IPS-18a (cell line): ENCODE measurements at regions not wholly inside any gene's neighbourhood (a gene's known extent, or its start where the extent isn't known, plus 50 kb on each side); places are given as distances from the start of the nearest gene placed in this dataset.

Experiments
- H3K27ac ChIP-seq: one replicate; pipeline ENCODE4 v1.5.1; 2013; ENCODE audit warnings: low read length
- H3K27me3 ChIP-seq: one replicate; pipeline ENCODE4 v1.6.1; 2013; ENCODE audit warnings: mild to moderate bottlenecking, low read length; ENCODE audit not compliant: control insufficient read depth, insufficient read depth
- H3K36me3 ChIP-seq: one replicate; pipeline ENCODE4 v1.6.1; 2013; ENCODE audit warnings: low read depth, low read length; ENCODE audit not compliant: control insufficient read depth
- H3K4me1 ChIP-seq: one replicate; pipeline ENCODE4 v1.6.1; 2013; ENCODE audit warnings: low read depth, low read length; ENCODE audit not compliant: control insufficient read depth
- H3K4me3 ChIP-seq: one replicate; pipeline ENCODE4 v1.5.1; 2013; ENCODE audit warnings: low read length
- H3K9ac ChIP-seq: one replicate; pipeline ENCODE4 v1.6.1; 2013; ENCODE audit warnings: mild to moderate bottlenecking, low read length, moderate library complexity
- H3K9me3 ChIP-seq: one replicate; pipeline ENCODE4 v1.6.1; 2013; ENCODE audit warnings: low read depth, low read length; ENCODE audit not compliant: control insufficient read depth

GRCh38 chr15:95327661-95328060, 1002.8 kb upstream of the NR2F2 start:
- H3K36me3 ChIP-seq, result no peaks in the 10 kb centered on the region
- H3K4me1 ChIP-seq, result no peaks in the 10 kb centered on the region
- peaks cover 28% of the 10 kb centered on the region for H3K27me3 ChIP-seq
- no peak overlapping the region for H3K9ac ChIP-seq
- H3K9me3 ChIP-seq, result no peaks in the 10 kb centered on the region
- H3K4me3 ChIP-seq, result no peak overlapping the region
- no peak overlapping the region for H3K27ac ChIP-seq

- H3K36me3 ChIP-seq, result no peaks in the 10 kb centered on the region
- H3K9me3 ChIP-seq, result no peaks in the 10 kb centered on the region
- no peak overlapping the region for H3K27ac ChIP-seq
- peaks cover 28% of the 10 kb centered on the region for H3K27me3 ChIP-seq
- no peak overlapping the region for H3K9ac ChIP-seq
- no peak overlapping the region for H3K4me3 ChIP-seq
- no peaks in the 10 kb centered on the region for H3K4me1 ChIP-seq
These were observed 1001.9 kb upstream of the NR2F2 start for GRCh38 chr15:95328559-95328958.

DNA sequence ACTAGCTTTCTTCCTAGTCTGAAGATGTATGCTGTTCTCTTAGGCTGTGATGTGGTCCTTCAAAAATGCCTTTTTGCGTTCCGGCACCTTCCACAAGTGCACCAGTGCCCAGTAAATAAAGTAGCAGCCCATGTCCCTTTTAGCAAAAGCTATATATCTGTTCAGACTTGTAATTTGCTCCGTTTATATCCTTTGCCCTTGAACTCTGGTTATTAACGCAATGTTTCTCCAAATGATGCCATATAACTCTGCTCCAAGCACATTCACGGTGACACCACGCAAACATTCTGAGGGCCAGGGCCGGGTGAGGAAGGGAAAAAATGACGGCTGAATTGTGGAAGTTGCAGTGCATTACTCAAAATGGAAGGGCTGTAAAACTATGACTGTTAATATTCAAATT, 1001.1 kb upstream of the NR2F2 start:
- Histone ChIP-seq H3K9me3 (no peaks in the 10 kb centered on the region), H3K9ac (no peak overlapping the region), H3K27me3 (peaks cover 28% of the 10 kb centered on the region), H3K36me3 (no peaks in the 10 kb centered on the region), H3K4me3 (no peak overlapping the region), H3K4me1 (no peaks in the 10 kb centered on the region), H3K27ac (no peak overlapping the region)

GRCh38 chr15:95341686-95342085, 988.8 kb upstream of the NR2F2 start:
- H3K36me3 ChIP-seq, result no peaks in the 10 kb centered on the region
- no peaks in the 10 kb centered on the region for H3K9me3 ChIP-seq
- H3K9ac ChIP-seq, result no peak overlapping the region
- no peaks in the 10 kb centered on the region for H3K4me1 ChIP-seq
- no peak overlapping the region for H3K4me3 ChIP-seq
- no peak overlapping the region for H3K27ac ChIP-seq
- H3K27me3 ChIP-seq, result no peaks in the 10 kb centered on the region

DNA sequence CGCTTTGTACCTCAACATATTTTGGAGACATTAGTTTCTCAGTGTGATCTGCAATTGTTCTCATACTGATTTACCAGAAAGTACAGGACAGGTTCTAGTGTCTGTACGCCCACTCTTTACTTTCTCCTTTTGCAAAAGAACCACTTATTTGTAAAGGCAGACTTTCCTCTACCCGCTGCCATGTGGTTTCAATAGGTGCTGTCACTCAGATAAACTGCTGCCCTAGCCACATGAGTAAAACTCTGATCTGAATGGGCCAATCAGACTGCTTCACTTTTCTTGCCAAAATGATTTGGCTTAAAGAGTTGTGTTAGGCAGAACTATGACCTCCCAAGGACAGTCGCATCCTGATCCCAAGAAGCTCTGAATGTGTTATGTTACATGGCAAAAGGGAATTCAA, 984.6 kb upstream of the NR2F2 start:
- H3K27ac ChIP-seq, result no peak overlapping the region
- H3K9me3 ChIP-seq, result no peaks in the 10 kb centered on the region
- no peaks in the 10 kb centered on the region for H3K27me3 ChIP-seq
- H3K9ac ChIP-seq, result no peak overlapping the region
- no peaks in the 10 kb centered on the region for H3K36me3 ChIP-seq
- H3K4me3 ChIP-seq, result no peak overlapping the region
- no peaks in the 10 kb centered on the region for H3K4me1 ChIP-seq

DNA sequence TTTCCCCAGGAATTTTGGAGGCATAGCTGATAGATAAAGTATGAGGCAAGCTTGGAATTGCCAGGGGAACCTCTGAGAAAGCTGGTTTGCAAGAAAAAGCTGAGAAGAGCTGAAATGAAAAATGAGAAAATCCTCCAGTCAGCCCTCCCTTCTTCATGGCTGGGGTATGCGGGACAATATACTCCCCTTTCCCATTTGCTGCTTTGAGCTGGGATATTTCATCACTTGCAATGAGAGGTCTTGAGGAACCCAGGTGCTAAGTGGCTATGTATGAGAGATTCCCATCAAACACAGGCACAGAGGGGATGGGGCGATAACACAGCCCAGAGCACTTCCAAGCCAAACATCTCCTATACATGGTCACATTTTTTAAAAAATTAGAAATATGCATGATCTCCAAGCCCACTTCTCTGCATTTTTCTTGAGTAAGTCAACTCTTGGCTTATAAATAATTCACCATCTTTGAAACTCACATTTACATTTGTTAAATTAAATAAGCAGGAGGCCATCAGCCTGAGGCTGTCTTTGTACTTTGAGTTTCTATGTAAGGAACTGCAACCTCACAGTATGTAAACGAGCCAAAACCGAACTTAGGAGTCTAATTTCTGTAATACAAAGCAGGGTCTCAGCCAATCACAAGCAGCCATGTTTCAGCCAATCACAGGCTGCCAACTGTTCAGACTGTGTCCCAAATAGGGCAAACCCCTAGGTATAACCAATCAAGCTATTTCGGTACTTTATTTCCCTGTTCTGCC, 983.6 kb upstream of the NR2F2 start:
- no peak overlapping the region for H3K9ac ChIP-seq
- H3K4me1 ChIP-seq, result no peaks in the 10 kb centered on the region
- H3K27me3 ChIP-seq, result no peaks in the 10 kb centered on the region
- no peak overlapping the region for H3K27ac ChIP-seq
- H3K4me3 ChIP-seq, result no peak overlapping the region
- no peaks in the 10 kb centered on the region for H3K9me3 ChIP-seq
- no peaks in the 10 kb centered on the region for H3K36me3 ChIP-seq

- Histone ChIP-seq H3K9me3 (no peaks in the 10 kb centered on the region), H3K36me3 (no peaks in the 10 kb centered on the region), H3K4me1 (no peaks in the 10 kb centered on the region), H3K27ac (no peak overlapping the region), H3K9ac (no peak overlapping the region), H3K4me3 (no peak overlapping the region), H3K27me3 (no peaks in the 10 kb centered on the region)
These were observed 982.7 kb upstream of the NR2F2 start for GRCh38 chr15:95347837-95348236.

- Histone ChIP-seq H3K4me3 (no peak overlapping the region), H3K27ac (no peak overlapping the region), H3K9me3 (no peaks in the 10 kb centered on the region), H3K9ac (no peak overlapping the region), H3K27me3 (no peaks in the 10 kb centered on the region), H3K36me3 (no peaks in the 10 kb centered on the region), H3K4me1 (no peaks in the 10 kb centered on the region)
These were observed 979.6 kb upstream of the NR2F2 start for GRCh38 chr15:95350908-95351307.

GRCh38 chr15:95352631-95353187, 977.8 kb upstream of the NR2F2 start:
- H3K9ac ChIP-seq, result no peak overlapping the region
- H3K9me3 ChIP-seq, result no peaks in the 10 kb centered on the region
- H3K27me3 ChIP-seq, result no peaks in the 10 kb centered on the region
- H3K36me3 ChIP-seq, result no peaks in the 10 kb centered on the region
- no peaks in the 10 kb centered on the region for H3K4me1 ChIP-seq
- no peak overlapping the region for H3K27ac ChIP-seq
- no peak overlapping the region for H3K4me3 ChIP-seq

DNA sequence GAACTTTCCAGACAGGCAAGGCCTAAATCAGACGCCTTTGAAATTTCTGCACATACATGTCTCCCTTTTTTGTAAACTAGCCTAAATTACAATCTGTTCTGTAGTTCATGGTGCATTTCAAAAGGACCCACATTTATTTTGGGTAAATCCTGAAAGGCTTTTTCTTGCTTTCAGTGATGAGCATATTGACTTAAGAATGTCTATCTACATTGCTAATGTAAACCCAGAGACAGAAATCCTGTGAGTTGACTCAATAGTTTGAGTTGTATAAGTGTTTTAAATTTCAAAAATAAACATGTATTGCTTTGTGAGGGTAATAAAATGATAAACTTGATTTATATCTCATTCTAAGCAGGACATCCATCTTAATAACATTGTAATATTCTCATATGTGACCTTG, 977.0 kb upstream of the NR2F2 start:
- H3K4me1 ChIP-seq, result no peaks in the 10 kb centered on the region
- no peaks in the 10 kb centered on the region for H3K9me3 ChIP-seq
- no peak overlapping the region for H3K4me3 ChIP-seq
- no peak overlapping the region for H3K9ac ChIP-seq
- H3K27me3 ChIP-seq, result no peaks in the 10 kb centered on the region
- H3K36me3 ChIP-seq, result no peaks in the 10 kb centered on the region
- H3K27ac ChIP-seq, result no peak overlapping the region

- no peaks in the 10 kb centered on the region for H3K9me3 ChIP-seq
- no peaks in the 10 kb centered on the region for H3K36me3 ChIP-seq
- H3K27ac ChIP-seq, result no peak overlapping the region
- H3K9ac ChIP-seq, result no peak overlapping the region
- no peaks in the 10 kb centered on the region for H3K4me1 ChIP-seq
- no peak overlapping the region for H3K4me3 ChIP-seq
- no peaks in the 10 kb centered on the region for H3K27me3 ChIP-seq
These were observed 970.5 kb upstream of the NR2F2 start for GRCh38 chr15:95359966-95360365.

DNA sequence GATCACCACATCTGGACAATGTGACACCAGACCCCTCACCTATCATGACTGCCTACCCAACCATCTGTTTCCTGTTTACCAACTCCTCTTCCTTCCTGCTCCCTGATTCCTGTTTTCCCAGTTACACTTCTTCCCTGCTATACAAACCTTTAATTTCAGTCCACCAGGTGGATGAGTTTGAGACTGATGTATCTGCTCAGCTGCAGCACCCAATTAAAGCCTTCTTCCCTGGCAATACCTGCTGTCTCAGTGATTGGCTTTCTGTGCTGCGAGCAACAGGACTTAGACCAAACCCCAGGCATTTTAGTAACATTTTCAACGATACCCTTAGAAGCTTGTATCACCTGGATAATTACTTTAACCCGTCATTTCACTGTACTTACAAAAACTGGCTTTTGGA, 968.2 kb upstream of the NR2F2 start:
- H3K27ac ChIP-seq, result no peak overlapping the region
- H3K27me3 ChIP-seq, result no peaks in the 10 kb centered on the region
- no peak overlapping the region for H3K4me3 ChIP-seq
- H3K9ac ChIP-seq, result no peak overlapping the region
- no peaks in the 10 kb centered on the region for H3K36me3 ChIP-seq
- no peaks in the 10 kb centered on the region for H3K9me3 ChIP-seq
- H3K4me1 ChIP-seq, result no peaks in the 10 kb centered on the region
